ENCODE measurements at regions not wholly inside any gene's neighbourhood (a gene's known extent, or its start where the extent isn't known, plus 50 kb on each side); places are given as distances from the start of the nearest gene placed in this dataset.

DNA sequence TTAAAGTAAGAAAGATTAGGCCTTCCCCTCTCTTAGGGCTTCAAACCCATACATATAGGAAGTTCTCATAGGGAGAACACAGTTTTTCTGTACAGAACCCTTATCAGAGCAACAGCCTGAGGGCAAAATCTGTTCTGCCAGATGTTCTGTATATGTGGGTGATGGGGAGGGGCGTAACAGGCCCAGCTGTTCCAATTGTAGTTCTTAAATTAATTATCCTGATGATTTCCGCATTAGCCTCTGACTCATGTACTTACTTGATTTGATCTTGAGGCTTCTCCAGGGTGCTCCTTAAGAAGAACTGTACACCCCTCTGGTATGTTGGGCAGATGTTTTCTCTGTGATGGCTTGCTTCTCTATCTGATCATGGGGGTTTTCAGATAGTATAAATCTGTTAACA is 123.1 kb upstream of the C11orf87 start:
- no TSS peak for BruUV-seq (replicated peaks)
- no peak overlapping the region for H3K27ac Mint-ChIP-seq (ENCODE audit: unreplicated experiment)
- peaks cover 2% of the 10 kb centered on the region for H3K9me3 Mint-ChIP-seq (ENCODE audit: low read depth, unreplicated experiment)
- H3K27me3 Mint-ChIP-seq (ENCODE audit: unreplicated experiment), result no peaks in the 10 kb centered on the region
- H3K4me1 Mint-ChIP-seq (ENCODE audit: low read depth, unreplicated experiment), result no peaks in the 10 kb centered on the region
- intact Hi-C loops (cut with micrococcal nuclease; ENCODE audit: unreplicated experiment), result no loop called here
- H3K4me3 Mint-ChIP-seq (ENCODE audit: low read depth, unreplicated experiment), result no peak overlapping the region
- DNase-seq, result no peak
- CTCF ChIA-PET, result no interaction called here
- TF ChIP-seq, protein P1, sequence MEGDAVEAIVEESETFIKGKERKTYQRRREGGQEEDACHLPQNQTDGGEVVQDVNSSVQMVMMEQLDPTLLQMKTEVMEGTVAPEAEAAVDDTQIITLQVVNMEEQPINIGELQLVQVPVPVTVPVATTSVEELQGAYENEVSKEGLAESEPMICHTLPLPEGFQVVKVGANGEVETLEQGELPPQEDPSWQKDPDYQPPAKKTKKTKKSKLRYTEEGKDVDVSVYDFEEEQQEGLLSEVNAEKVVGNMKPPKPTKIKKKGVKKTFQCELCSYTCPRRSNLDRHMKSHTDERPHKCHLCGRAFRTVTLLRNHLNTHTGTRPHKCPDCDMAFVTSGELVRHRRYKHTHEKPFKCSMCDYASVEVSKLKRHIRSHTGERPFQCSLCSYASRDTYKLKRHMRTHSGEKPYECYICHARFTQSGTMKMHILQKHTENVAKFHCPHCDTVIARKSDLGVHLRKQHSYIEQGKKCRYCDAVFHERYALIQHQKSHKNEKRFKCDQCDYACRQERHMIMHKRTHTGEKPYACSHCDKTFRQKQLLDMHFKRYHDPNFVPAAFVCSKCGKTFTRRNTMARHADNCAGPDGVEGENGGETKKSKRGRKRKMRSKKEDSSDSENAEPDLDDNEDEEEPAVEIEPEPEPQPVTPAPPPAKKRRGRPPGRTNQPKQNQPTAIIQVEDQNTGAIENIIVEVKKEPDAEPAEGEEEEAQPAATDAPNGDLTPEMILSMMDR (IDR thresholded peaks at IDR 0.05; ENCODE audit: unreplicated experiment), result no peak
- H3K36me3 Mint-ChIP-seq (ENCODE audit: insufficient read depth, unreplicated experiment), result no peaks in the 10 kb centered on the region

DNA sequence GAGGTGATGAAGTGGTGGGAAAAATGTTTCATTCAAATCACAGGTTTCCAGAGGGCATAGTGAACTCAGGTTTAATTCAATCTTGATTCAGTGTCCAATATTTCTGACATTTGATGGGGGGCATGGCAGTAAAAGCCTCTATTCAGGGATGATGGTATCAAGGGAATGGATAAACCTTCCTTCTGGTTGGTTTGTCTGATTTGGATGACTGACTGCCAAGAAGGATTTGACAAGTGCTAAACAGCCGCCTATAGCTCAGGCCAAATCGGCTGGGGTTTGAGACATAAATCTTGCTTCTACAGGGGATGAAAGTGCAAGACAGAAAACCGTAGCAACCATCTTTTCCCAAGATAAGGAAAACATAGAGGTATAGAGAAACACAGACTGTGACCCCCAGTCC is 121.8 kb upstream of the C11orf87 start:
- CTCF ChIA-PET, result interaction anchor here (0.7 kb wide), 1 partner anchor 1518 kb away, joined by 4 read pairs; no protein-coding TSS in a partner anchor
- DNase-seq, result no peak
- Mint-ChIP-seq H3K4me3 (ENCODE audit: low read depth, unreplicated experiment) (no peak overlapping the region), H3K9me3 (ENCODE audit: low read depth, unreplicated experiment) (no peaks in the 10 kb centered on the region), H3K4me1 (ENCODE audit: low read depth, unreplicated experiment) (no peaks in the 10 kb centered on the region), H3K36me3 (ENCODE audit: insufficient read depth, unreplicated experiment) (no peaks in the 10 kb centered on the region), H3K27me3 (ENCODE audit: unreplicated experiment) (no peaks in the 10 kb centered on the region), H3K27ac (ENCODE audit: unreplicated experiment) (no peak overlapping the region)
- BruUV-seq (replicated peaks), result no TSS peak
- intact Hi-C loops (cut with micrococcal nuclease; ENCODE audit: unreplicated experiment), result no loop called here
- TF ChIP-seq, protein P1 (IDR thresholded peaks at IDR 0.05; ENCODE audit: unreplicated experiment), result no peak

GRCh38 chr11:109302591-109303334 is 119.2 kb upstream of the C11orf87 start:
- Mint-ChIP-seq H3K4me3 (ENCODE audit: low read depth, unreplicated experiment) (no peak overlapping the region), H3K27ac (ENCODE audit: unreplicated experiment) (no peak overlapping the region), H3K36me3 (ENCODE audit: insufficient read depth, unreplicated experiment) (no peaks in the 10 kb centered on the region), H3K9me3 (ENCODE audit: low read depth, unreplicated experiment) (no peaks in the 10 kb centered on the region), H3K4me1 (ENCODE audit: low read depth, unreplicated experiment) (no peaks in the 10 kb centered on the region), H3K27me3 (ENCODE audit: unreplicated experiment) (no peaks in the 10 kb centered on the region)
- intact Hi-C loops (cut with micrococcal nuclease; ENCODE audit: unreplicated experiment), result no loop called here
- no peak for DNase-seq
- TF ChIP-seq, protein P1 (IDR thresholded peaks at IDR 0.05; ENCODE audit: unreplicated experiment), result no peak
- BruUV-seq (replicated peaks), result no TSS peak
- CTCF ChIA-PET, result no interaction called here

- no peak overlapping the region for H3K4me3 Mint-ChIP-seq (ENCODE audit: low read depth, unreplicated experiment)
- no TSS peak for BruUV-seq (replicated peaks)
- H3K36me3 Mint-ChIP-seq (ENCODE audit: insufficient read depth, unreplicated experiment), result no peaks in the 10 kb centered on the region
- TF ChIP-seq, protein P1 (IDR thresholded peaks at IDR 0.05; ENCODE audit: unreplicated experiment), result no peak
- no peaks in the 10 kb centered on the region for H3K9me3 Mint-ChIP-seq (ENCODE audit: low read depth, unreplicated experiment)
- CTCF ChIA-PET, result no interaction called here
- no peak overlapping the region for H3K27ac Mint-ChIP-seq (ENCODE audit: unreplicated experiment)
- intact Hi-C loops (cut with micrococcal nuclease; ENCODE audit: unreplicated experiment), result no loop called here
- DNase-seq, result no peak
- H3K4me1 Mint-ChIP-seq (ENCODE audit: low read depth, unreplicated experiment), result no peaks in the 10 kb centered on the region
- H3K27me3 Mint-ChIP-seq (ENCODE audit: unreplicated experiment), result no peaks in the 10 kb centered on the region
These were observed 118.6 kb upstream of the C11orf87 start for GRCh38 chr11:109303342-109303741.
